ENCODE measurements at regions not wholly inside any gene's neighbourhood (a gene's known extent, or its start where the extent isn't known, plus 50 kb on each side); places are given as distances from the start of the nearest gene placed in this dataset.

- TF ChIP-seq CTCF (IDR thresholded peaks at IDR 0.05) (no peak), POLR2A (IDR thresholded peaks at IDR 0.05) (no peak), POLR2AphosphoS5 (IDR thresholded peaks at IDR 0.05) (no peak)
- Histone ChIP-seq H3K27me3 (peaks cover 0 to 95% of the 10 kb centered on the region in 2 donors), H3K36me3 (no peaks in the 10 kb centered on the region), H3K27ac (no peak overlapping the region), H3K4me1 (no peaks in the 10 kb centered on the region), H3K4me3 (no peak overlapping the region), H3K9me3 (no peaks in the 10 kb centered on the region)
- no peak for DNase-seq (ENCODE audit: low spot score in 2 of 2)
- intact Hi-C loops (cut with DNase I; ENCODE audit: low total_unique reads), result no loop called here
Measured at GRCh38 chr17:79372470-79373238, 238.2 kb downstream of the RBFOX3 start.

- DNase-seq (ENCODE audit: low spot score in 2 of 2), result no peak
- H3K27me3 ChIP-seq, result peaks cover 0 to 90% of the 10 kb centered on the region in 2 donors
Measured at GRCh38 chr17:79371984-79372383, 238.9 kb downstream of the RBFOX3 start.

GRCh38 chr17:79370594-79370993, 240.3 kb downstream of the RBFOX3 start:
- no peak for DNase-seq (ENCODE audit: low spot score in 2 of 2)
- TF ChIP-seq POLR2A (IDR thresholded peaks at IDR 0.05), result no peak
- no peak for TF ChIP-seq CTCF (IDR thresholded peaks at IDR 0.05)
- no peak for TF ChIP-seq POLR2AphosphoS5 (IDR thresholded peaks at IDR 0.05)

More at GRCh38 chr17:79371984-79372383, 238.9 kb downstream of the RBFOX3 start:
- Histone ChIP-seq H3K36me3 (no peaks in the 10 kb centered on the region), H3K4me3 (no peak overlapping the region), H3K9me3 (no peaks in the 10 kb centered on the region), H3K4me1 (no peaks in the 10 kb centered on the region), H3K27ac (no peak overlapping the region)
- intact Hi-C loops (cut with DNase I; ENCODE audit: low total_unique reads), result no loop called here
- TF ChIP-seq POLR2A (IDR thresholded peaks at IDR 0.05) (no peak), POLR2AphosphoS5 (IDR thresholded peaks at IDR 0.05) (no peak), CTCF (IDR thresholded peaks at IDR 0.05) (no peak)

GRCh38 chr17:79370126-79370525, 240.7 kb downstream of the RBFOX3 start:
- peaks cover 0 to 90% of the 10 kb centered on the region in 2 donors for H3K27me3 ChIP-seq
- H3K9me3 ChIP-seq, result no peaks in the 10 kb centered on the region
- no peak for TF ChIP-seq CTCF (IDR thresholded peaks at IDR 0.05)
- no peak for TF ChIP-seq POLR2AphosphoS5 (IDR thresholded peaks at IDR 0.05)
- no peak for TF ChIP-seq POLR2A (IDR thresholded peaks at IDR 0.05)

More at GRCh38 chr17:79370594-79370993, 240.3 kb downstream of the RBFOX3 start:
- peaks cover 0 to 90% of the 10 kb centered on the region in 2 donors for H3K27me3 ChIP-seq
- no peak overlapping the region for H3K4me3 ChIP-seq
- no peaks in the 10 kb centered on the region for H3K9me3 ChIP-seq
- H3K27ac ChIP-seq, result no peak overlapping the region
- H3K36me3 ChIP-seq, result no peaks in the 10 kb centered on the region
- H3K4me1 ChIP-seq, result no peaks in the 10 kb centered on the region
- intact Hi-C loops (cut with DNase I; ENCODE audit: low total_unique reads), result no loop called here

GRCh38 chr17:79369532-79369931, 241.3 kb downstream of the RBFOX3 start:
- H3K36me3 ChIP-seq, result no peaks in the 10 kb centered on the region
- intact Hi-C loops (cut with DNase I; ENCODE audit: low total_unique reads), result no loop called here
- TF ChIP-seq POLR2AphosphoS5 (IDR thresholded peaks at IDR 0.05), result no peak
- TF ChIP-seq CTCF (IDR thresholded peaks at IDR 0.05), result no peak
- no peak for TF ChIP-seq POLR2A (IDR thresholded peaks at IDR 0.05)
- H3K9me3 ChIP-seq, result no peaks in the 10 kb centered on the region
- no peaks in the 10 kb centered on the region for H3K4me1 ChIP-seq
- DNase-seq (ENCODE audit: low spot score in 2 of 2), result no peak
- no peak overlapping the region for H3K4me3 ChIP-seq
- peaks cover 0 to 90% of the 10 kb centered on the region in 2 donors for H3K27me3 ChIP-seq
- H3K27ac ChIP-seq, result no peak overlapping the region

More at GRCh38 chr17:79370126-79370525, 240.7 kb downstream of the RBFOX3 start:
- intact Hi-C loops (cut with DNase I; ENCODE audit: low total_unique reads), result no loop called here
- Histone ChIP-seq H3K4me1 (no peaks in the 10 kb centered on the region), H3K27ac (no peak overlapping the region), H3K4me3 (no peak overlapping the region), H3K36me3 (no peaks in the 10 kb centered on the region)
- no peak for DNase-seq (ENCODE audit: low spot score in 2 of 2)

Data from breast epithelium (tissue), 4 donors.